HG02610 (cell line): ENCODE measurements at regions not wholly inside any gene's neighbourhood (a gene's known extent, or its start where the extent isn't known, plus 50 kb on each side); places are given as distances from the start of the nearest gene placed in this dataset.

Source experiments
- ATAC-seq: cut with Tn5 transposase; IDR thresholded peaks from one replicate; pipeline ENCODE4 v1.9.1; 2021; ENCODE audit warnings: mild to moderate bottlenecking, moderate library complexity; ENCODE audit not compliant: unreplicated experiment

DNA sequence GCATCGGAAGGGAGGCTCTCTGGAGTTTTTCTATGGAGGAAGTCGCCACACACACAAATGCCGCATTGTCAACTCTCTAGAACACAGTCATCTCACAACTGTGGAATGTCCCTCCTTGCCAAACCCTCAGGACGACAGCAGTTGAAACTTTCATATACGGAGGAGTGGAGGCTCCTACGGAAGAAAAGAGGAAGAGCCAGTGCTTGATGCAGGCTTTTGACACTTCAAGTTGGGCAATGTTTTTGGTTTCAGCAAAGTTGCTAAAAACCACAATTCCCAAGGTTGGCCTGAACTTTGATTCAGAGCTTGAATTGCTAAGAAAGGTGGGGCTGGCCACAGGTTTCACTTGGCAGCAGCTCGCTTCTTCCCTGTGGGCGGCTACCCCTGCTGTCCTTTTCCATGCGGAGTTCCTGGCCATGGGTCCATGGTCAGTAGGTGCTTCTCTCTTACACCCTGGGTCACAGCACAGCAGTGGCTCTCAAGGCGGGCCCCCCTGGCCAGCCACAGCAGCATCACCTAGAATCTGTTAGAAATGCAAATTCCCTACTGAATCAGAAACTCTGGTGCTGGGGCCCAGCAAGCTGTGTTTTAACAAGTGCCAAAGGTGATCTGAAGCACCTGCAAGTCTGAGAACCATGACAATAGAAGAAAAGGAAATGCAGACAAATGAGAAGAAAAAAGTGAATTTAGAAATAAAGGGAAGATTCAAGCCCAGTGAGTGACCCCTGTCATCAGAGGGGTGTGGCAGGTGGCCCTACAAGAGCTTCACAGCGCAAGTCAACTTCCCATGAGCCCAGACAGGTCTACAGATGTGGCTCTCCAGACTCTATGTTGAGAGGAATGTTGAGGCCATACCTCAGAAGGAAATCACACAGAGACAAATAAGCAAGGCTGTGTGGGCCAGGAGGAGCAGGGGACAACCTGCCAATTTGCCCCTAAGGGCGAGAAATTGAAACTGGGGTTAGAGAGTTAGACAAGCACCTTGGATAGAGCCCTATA is 856.4 kb downstream of the RNF144A start:
- peak; percentile 86 for ATAC-seq

DNA sequence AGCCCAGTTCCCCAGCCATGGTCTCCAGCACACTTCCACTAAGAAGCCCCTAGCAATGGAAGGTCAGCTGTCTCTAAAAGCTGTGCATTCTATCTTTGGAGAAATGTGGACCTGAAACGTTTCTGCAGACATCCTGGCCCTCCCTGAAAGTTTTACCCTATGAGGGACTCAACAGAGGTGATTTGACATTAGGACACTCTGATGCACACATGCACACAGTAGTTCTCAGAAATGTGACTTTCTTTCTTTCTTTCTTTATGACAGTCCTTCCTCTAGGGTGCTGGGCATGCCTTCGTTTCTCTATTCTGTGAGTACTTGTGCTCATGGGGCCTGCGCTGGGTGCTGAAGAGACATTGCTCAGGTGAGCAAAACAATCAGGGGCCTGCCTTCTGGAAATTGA is 857.3 kb downstream of the RNF144A start:
- ATAC-seq, result no peak

DNA sequence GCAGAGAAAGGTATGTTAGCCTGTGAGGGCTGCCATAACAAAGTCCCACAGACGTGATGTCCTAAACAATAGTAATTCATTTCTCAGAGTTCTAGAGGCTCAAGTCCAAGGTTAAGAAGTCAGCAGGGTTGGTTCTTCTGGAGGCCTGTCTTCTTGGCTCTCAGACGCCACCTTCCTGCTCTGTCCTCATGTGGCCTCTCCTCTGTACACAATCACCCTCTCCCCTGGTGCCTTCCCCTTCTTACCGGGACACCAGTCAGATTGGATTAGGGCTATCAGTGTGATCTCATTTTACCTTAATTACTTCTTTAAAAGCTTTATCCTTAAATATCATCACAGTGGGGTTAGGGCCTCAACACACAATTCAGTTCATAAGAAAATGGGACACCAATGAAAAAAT is 860.5 kb downstream of the RNF144A start:
- no peak for ATAC-seq

DNA sequence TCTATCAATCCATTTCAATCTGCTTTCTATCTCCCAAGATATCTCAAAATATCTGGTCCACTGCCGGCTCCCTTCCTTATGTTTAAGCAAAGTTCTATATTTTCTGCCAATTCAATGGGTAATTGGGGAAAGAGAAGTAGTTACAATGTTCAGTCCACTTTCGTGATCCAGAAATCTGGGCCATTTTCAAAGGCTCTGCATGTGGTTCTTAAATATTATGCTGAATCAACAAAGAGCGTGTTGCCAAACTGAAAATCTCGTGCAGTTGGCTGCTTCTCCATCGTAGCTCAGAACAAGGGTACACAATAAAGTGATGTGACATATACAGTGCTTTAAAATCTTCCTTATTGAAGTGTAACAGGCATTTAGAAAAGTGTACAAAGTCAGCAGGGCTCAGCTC is 863.1 kb downstream of the RNF144A start:
- ATAC-seq, result no peak

DNA sequence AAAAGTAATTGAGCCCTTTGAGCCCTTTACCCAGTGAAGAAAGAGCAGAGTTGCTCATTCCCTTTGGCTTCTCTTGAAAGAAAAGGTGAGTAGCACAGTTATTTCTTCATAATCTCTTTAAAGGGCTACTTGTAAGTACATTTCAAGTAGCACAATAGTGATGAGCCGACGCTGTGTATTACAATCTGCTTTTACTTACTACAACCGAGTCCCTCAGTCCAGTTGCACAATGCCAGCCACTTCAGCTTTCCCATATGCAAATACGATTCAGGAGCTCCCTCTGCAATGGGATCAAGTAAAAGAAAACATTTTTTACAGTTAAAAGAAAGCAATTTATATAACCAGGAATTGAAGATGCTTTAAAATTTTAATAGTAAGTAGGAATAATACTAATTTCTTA is 868.5 kb downstream of the RNF144A start:
- no peak for ATAC-seq

DNA sequence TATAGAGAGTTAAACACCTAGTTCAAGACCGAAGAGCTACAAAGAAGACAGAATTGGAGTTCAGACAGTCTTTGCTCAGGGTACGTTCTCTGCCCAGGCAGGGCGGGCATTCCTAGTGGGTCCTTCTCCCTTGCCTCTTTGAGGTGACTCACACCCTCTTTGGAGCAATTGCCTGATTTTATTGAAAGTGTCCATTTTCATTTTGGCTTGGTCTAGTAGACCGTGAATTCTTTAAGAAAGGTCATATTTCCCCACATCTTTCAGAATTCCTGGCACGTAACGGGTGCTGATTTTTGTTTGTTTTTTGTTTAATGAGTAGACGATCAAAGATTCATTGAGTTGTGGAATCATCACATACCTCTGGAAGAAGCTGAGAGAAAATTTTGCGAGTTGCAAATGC is 871.5 kb downstream of the RNF144A start:
- no peak for ATAC-seq

DNA sequence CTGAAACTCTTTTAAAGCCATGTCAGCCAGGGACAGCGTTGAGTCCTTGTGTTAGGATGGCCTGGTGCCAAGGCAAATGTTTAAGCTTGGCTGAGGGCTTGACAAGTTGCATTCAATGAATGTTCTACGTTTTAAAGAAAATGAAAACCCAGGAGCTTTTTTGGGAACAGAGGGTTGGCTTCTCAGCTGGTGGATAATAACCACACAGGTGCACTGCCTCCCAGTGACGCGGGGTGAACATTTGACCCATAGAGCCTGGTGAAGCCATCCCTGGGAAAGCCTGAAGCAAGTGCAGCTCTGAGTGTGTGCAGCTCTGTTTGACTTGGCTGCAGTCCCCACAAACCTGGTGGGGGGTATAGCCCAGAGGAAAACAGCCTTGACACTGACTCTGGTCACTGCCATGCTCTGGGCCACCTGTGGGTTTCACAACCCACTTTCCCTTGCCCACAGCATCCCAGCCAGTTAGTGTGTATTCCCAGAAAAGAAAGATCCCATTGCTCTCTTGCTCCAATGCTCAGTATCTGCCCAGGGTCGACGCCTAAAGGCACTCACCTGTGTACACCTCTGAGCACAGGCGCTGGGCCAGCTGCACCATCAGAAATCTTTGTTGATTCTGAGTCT is 874.9 kb downstream of the RNF144A start:
- ATAC-seq, result no peak

DNA sequence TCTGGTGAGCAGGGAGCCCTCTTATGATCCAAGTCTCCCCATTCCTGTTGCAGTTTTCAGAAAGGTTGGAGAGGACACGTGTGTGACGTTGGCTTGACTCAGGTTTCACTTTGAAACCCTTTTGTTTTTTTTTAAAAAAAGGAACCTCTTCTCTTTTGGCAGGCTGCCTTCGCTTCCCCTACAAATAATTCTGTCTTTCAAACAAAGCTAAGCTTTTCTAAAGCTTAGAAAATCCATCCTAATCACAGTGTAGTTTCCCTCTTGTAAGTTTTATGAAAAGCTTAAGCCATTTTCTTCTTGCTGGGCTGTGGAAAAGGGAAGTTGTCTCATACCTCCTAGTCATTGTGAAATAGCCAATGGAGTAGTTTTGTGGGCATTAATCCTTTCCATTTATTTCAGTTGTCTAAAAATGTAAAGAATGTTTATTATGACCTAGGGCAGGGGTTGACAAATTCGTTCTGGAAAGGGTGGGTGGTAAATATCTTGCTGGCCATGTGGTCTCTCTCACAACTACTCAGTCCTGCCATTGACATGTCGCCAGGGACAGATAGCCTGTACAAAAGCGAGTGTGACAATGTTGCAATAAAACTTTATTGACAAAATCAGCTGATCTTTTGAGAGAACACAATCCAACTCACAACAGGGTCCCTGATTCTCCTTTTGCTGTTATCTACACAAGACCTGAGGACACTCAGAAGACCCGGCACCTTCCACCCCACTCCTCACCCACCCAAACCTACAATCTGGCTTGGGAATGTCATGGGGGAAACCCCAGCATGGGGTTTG is 878.8 kb downstream of the RNF144A start:
- ATAC-seq, result no peak

DNA sequence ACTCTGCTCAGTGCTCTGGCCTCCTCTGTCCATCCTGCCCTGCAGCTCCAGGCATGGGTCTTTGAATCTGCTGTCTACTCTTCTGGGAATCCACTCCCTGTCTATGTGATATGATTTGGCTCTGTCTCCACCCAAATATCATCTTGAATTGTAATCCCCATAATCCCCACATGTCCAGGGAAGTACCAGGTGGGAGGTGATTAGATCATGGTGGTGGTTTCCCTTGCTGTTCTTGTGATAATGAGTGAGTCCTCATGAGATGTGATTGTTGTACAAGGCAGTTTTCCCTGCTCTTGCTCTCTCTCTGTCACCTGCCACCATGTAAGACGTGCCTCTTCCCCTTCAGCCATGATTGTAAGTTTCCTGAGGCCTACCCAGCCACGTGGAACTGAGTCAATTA is 881.8 kb upstream of the ID2 start:
- ATAC-seq, result no peak

DNA sequence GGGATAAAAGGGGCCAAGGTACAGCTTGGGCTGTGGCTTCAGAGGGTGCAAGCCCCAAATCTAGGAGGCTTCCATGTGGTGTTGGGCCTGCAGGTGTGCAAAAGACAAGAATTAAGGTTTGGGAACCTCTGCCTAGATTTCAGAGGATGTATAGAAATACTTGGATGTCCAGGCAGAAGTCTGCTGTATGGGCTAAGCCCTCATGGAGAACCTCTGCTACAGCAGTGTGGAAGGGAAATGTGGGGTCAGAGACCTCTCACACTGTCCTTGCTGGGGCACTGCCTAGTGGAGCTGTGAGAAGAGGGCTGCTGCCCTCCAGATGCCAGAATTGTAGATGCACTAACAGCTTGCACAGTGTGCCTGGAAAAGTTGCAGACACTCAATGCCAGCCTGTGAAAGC is 880.6 kb upstream of the ID2 start:
- no peak for ATAC-seq

DNA sequence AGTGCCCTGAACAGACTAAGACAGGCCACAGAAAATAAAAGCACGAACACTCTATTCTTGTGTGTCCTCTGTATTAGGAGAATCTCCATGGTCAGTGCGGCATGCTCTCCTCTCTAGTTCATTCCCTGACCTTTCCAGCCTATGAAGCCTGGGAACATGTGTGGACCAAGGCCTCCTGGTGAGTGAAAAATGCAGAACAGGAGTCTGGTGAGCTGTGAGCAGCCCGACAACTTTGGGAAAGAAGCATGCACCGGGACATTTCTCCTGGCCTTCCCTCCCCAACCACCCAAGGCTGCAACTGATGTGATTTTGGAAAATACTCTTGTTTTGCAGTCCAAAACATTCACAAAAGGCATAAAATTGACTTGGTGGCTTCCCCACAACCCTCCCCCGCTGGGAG is 878.3 kb upstream of the ID2 start:
- no peak for ATAC-seq

DNA sequence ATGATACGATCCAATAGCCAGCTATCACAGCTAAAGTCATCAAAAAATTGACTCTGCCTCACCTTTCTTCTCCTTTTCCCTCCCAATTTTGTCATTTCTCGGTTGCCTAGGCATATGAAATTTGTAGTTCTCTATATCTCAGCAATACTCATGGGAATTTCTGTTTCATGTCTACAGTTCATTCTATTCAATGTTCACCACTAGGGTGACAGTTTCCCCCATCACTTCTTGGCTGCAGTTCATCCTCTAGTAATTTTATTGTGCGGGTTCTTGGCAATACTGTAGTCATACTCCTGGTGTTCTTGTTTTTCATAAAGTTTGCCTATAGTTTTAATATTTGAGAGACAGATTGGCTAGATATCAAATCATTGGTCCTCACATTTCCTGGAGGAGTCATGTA is 872.2 kb upstream of the ID2 start:
- ATAC-seq, result no peak

DNA sequence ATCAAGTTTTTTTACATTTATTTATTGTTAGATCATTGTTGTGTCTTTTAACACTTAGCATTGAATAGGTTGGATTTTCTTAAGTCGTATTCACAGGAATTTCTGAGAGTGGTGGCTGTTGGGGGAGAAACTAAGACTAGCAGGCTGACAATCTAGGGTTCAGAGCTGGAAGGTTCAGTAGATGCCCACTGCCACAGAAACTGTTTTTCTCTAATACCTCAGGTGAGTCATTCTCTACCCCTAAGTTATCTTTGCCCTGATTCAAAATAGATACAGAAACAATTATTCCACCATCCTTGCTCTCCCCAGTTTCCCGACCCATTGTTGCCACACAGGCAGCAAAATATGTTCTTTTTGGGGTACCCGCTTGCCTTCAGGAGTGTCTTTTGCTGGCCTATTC is 870.8 kb upstream of the ID2 start:
- ATAC-seq, result no peak

DNA sequence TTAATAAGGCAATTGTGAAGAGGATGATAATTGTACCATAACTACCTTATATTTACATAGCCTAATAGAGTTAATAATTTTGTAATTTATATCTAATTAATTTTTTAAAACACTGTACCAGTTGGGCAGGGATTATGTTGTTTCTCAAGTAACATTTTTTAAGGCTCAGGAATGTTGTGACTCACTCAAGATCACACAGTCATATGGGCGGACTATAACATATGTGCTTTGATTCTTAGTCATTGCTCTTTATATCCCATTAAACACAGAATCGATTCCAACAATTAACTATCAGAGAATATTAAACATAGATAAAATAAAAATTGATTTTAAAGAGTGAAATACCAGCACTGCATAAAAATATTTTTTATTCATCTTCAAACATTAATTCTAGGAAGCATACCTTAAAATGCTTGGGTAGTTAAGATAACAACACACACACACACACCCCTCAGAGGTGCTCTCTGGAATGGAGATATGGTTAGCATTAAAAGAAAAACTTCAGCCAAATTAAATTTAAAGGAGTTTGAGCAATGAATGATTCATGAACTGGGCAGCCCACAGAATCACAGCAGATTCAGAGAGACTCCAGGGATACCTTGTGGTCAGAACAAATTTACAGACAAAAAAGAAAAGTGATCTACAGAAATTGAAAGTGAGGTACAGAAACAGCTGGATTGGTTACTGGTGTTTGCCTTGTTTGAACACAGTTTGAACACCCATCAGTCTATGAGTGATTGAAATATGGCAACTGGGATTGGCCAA is 869.4 kb upstream of the ID2 start:
- no peak for ATAC-seq

DNA sequence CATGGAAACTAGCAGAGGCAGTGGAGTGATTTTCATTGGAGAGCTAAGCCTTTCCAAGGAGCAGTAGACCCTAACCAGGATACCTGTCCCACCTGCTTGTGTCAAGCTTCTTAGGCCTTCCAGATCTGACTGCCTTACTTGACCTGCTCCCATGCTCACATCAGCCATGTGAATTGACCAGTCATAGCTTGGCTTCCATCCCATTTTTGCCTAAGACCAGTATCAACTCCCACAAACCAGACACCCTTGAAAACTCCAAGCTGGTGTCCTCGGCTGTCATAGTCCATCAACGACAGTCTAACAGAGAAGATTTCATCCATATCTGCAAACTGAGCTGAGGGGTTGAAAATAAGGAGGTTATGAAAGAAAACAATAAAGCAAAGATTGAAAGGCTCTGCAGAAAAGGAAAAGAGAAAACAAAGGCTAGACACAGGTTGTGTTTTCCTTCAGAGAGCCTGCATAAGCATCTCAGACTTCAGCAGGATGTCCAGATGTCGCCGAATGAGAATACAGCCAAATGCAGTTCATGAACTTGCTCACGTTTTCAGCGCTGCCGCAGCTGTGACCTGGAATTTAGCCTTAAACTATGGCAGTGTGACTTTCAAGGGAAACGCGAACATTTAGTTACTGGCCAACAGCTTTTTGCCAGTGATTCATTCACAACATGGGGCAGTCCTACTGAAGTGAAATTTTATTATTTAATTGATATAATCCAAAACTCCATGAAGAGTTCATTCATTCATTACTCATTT is 868.1 kb upstream of the ID2 start:
- ATAC-seq, result no peak

DNA sequence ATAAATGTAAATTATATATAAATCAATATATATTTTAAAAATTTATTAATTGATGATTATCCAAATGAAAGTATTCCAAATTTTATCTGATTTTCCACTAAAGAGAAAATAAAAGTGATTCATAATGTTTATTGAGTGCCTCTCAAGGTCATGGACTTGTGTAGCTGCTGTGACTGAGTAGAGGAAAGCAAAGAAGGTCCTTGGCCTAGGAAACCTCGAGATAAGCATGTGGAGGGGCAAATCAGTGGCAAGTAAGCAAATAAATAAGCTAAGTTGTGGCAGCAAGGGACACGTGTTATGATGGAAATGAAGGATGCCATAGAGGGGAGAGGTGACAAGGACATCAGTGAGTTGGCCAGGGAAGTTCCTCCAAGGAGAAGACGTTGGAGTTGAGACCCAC is 866.1 kb upstream of the ID2 start:
- ATAC-seq, result no peak

DNA sequence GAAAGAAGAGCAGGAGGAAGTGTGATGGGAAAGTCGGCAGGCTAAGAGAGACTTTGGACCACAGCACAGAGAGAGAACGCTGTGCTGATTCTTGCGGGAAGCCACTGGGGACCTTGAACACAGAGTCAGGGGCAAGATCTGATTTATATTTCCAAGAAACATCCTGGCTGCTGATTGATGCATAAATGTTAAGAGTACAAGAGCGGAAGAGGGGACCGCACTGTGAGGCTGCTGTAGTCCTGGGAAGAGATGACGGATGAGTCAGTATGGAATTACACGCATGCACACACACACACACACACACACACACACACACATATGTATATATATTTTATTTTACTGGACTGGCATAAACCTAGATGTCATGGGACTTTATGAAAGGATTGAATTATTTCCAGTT is 865.6 kb upstream of the ID2 start:
- no peak for ATAC-seq

DNA sequence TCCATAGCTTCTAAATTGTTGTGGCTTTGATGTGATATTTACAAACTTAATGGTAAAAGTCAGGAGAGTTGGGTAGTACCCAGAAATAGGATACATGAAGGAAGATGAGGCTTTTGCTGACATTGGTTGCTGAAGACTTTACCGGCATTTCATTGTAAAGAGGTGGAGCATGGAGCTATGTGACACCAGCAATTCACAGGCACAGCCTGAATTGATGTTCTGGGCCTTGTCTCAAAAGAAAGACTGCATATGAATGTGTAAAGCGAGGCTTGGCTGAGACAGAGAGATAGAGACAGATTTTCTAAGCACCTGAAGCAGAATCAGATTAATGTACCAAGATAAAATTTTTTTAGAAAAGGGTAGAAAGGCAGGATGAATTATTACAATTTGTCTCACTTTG is 864.9 kb upstream of the ID2 start:
- ATAC-seq, result no peak

DNA sequence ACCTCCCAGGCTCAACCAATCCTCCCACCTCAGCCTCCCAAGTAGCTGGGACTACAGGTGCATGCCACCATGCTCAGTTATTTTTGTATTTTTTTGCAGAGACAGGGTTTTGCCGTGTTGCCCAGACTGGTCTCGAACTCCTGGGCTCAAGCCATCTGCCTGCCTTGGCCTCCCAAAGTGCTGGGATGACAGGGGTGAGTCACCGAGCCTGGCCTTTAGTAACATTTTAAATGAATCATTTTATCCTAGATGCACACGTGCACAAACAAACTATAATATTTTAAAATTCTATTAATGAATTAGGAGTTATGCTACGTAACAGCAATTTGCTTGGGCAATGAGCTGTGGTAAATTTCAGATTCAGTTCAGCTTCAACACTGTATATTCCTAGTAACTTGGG is 862.5 kb upstream of the ID2 start:
- no peak for ATAC-seq

DNA sequence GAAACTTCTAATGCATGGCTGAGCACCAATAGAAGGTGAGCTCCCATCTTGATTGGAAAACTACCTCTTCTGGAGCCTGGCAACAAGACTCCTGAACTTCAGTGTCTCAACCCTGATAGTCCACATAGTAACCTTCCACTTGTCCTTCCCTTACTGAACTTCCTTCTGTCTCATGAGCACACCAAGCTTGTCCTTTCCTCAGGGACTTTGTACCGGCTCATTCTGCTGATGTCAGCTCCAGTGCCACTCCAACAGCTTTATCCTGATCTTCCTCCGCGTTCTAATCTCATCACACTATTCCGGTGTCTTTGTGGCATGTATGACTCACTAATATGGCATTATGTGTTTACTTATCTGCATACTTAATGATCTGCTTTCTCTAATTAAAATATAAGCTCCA is 862.0 kb upstream of the ID2 start:
- ATAC-seq, result no peak
